ENCODE measurements at regions not wholly inside any gene's neighbourhood (a gene's known extent, or its start where the extent isn't known, plus 50 kb on each side); places are given as distances from the start of the nearest gene placed in this dataset.

- TF ChIP-seq CTCF (IDR thresholded peaks at IDR 0.05), result no peak
- TF ChIP-seq POLR2A (IDR thresholded peaks at IDR 0.05), result no peak
Observed at GRCh38 chr2:120450196-120450820, 104.4 kb downstream of the INHBB start.
